Brain microvascular endothelial cell (primary cell): ENCODE measurements at regions not wholly inside any gene's neighbourhood (a gene's known extent, or its start where the extent isn't known, plus 50 kb on each side); places are given as distances from the start of the nearest gene placed in this dataset.

Experiments used
- DNase-seq: peaks from one replicate; pipeline ENCODE4 v3.0.0-alpha.2; 2020
- H3K27ac ChIP-seq: fragments of 250-450 bp; sonication (Bioruptor Pico); 2 replicates; pipeline ENCODE4 v1.5.1; 2020; ENCODE audit warnings: mild to moderate bottlenecking, moderate library complexity
- H3K27me3 ChIP-seq: fragments of 250-450 bp; sonication (Bioruptor Pico); replicated peaks from 2 replicates; pipeline ENCODE4 v1.5.1; 2020; ENCODE audit warnings: mild to moderate bottlenecking
- H3K36me3 ChIP-seq: fragments of 250-450 bp; sonication (Bioruptor Pico); replicated peaks from 2 replicates; pipeline ENCODE4 v1.5.1; 2020; ENCODE audit warnings: mild to moderate bottlenecking
- H3K4me3 ChIP-seq: 2 replicates; pipeline ENCODE4 v1.5.1; 2011; ENCODE audit warnings: low read depth, mild to moderate bottlenecking, control low read depth, low read length, moderate library complexity
- in situ Hi-C: cut with HindIII; loops from 2 replicates; pipeline ENCODE4 v1.10.0; 2017; ENCODE audit warnings: low sequenced_read_pairs, low pct_ligation_motif_present
- TF ChIP-seq, protein P1 (sequence below): IDR thresholded peaks from 2 replicates; pipeline ENCODE4 v1.5.1; 2011; ENCODE audit warnings: low read depth, mild to moderate bottlenecking, moderate library complexity, low read length, control low read depth, inconsistent platforms; ENCODE audit errors: missing control alignments

DNA sequence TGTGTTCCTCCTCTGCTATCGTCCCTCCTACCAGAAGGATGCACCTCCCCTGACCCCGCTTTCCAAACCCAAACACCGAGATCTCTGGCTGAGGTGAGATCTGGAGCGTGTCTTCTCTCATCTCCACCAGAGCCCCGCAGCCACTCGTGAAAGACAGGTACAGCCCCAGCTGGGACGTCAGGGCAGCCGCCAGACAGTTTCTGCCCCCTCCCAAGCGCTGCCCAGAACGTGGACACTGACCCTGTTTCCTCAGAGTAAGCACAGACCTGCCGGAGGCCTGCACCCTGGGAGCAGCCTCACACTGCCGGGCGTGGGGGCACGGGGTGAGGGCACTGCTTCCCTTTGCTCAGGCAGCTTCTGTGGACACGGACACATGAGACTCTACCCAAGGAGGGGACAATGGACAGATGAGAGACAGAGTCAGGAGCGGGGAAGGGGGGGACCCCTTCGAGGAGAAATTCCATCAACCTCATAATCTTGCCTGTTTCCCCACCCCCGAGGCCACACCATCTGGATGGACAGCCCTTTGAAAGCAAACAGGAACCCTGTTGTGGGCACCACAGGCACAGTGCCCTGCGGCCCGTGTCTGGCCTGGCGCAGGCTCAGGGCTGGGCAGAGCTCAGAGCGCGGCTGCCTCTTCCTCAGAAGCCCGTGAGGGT lies 210.6 kb downstream of the DLL1 start:
- TF ChIP-seq, protein P1, sequence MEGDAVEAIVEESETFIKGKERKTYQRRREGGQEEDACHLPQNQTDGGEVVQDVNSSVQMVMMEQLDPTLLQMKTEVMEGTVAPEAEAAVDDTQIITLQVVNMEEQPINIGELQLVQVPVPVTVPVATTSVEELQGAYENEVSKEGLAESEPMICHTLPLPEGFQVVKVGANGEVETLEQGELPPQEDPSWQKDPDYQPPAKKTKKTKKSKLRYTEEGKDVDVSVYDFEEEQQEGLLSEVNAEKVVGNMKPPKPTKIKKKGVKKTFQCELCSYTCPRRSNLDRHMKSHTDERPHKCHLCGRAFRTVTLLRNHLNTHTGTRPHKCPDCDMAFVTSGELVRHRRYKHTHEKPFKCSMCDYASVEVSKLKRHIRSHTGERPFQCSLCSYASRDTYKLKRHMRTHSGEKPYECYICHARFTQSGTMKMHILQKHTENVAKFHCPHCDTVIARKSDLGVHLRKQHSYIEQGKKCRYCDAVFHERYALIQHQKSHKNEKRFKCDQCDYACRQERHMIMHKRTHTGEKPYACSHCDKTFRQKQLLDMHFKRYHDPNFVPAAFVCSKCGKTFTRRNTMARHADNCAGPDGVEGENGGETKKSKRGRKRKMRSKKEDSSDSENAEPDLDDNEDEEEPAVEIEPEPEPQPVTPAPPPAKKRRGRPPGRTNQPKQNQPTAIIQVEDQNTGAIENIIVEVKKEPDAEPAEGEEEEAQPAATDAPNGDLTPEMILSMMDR = no peak
- H3K27ac ChIP-seq = no peak overlapping the region
- in situ Hi-C loops = no loop called here
- no peaks in the 10 kb centered on the region for H3K36me3 ChIP-seq
- no peak overlapping the region for H3K4me3 ChIP-seq
- no peaks in the 10 kb centered on the region for H3K27me3 ChIP-seq
- DNase-seq = no peak

DNA sequence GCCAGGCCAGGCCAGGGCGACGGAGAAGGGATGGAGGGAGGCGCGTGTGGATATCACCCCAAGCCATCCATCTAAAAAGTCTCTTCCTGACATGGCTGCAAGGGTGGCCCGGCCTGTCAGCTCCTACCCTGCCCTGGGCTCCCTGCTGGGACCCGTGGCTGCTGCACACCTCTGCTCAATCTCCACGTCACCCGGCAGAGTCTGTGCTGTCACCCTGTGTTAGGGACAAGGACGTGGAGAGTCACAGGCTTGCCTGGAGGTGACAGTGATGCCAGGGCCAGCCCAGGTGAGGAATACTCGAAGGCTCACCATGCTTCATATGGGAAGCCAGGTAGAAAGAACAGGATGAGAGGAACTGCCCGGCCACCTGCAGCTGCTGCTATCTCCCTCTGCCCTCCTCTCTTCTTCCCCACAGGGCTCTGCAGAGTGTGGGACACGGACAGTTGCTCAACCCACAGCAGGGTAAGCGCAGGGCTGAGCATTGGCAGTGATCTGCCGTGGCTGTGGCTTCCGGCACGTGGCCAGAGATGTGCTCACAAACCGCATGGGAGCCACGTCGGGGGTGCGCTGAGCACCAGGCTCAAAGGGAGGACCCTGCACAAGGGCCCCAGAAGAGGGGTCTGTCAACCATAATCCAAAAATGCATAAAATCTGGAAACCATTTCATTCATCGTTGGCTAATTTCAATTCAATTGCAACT lies 214.3 kb downstream of the DLL1 start:
- Histone ChIP-seq H3K27ac (no peak overlapping the region), H3K36me3 (no peaks in the 10 kb centered on the region), H3K4me3 (no peak overlapping the region), H3K27me3 (no peaks in the 10 kb centered on the region)
- in situ Hi-C loops = no loop called here
- TF ChIP-seq, protein P1 = no peak
- no peak for DNase-seq

DNA sequence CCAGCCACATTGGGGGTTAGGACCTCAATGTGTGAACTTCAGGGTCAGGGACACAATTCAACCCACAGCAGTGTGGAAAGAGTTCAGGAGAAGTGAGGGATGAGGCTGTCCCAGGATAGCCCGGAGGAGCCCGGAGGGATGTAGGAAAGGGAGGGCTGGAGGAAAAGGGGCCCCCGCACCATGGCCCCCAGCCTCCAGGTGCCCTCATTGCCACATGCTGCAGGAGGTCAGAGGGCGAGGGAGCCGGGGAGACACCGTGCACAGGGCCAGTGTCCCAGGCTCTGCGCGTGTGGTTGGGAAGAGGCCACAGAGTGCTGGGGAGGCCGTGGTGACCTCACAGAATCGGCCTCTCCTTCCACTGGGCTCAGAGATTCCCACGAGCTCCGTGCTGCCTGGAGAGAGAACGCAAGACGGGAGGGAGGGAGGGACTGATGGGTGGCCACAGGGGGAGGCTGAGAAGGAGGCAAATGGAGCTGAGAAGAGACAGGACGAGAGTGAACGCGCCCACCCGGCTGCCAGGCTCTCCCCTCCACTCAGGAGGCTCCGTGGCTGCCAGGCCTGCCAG lies 215.1 kb downstream of the DLL1 start:
- Histone ChIP-seq H3K36me3 (no peaks in the 10 kb centered on the region), H3K4me3 (no peak overlapping the region), H3K27ac (no peak overlapping the region), H3K27me3 (no peaks in the 10 kb centered on the region)
- in situ Hi-C loops = no loop called here
- TF ChIP-seq, protein P1 = no peak
- DNase-seq = no peak

DNA sequence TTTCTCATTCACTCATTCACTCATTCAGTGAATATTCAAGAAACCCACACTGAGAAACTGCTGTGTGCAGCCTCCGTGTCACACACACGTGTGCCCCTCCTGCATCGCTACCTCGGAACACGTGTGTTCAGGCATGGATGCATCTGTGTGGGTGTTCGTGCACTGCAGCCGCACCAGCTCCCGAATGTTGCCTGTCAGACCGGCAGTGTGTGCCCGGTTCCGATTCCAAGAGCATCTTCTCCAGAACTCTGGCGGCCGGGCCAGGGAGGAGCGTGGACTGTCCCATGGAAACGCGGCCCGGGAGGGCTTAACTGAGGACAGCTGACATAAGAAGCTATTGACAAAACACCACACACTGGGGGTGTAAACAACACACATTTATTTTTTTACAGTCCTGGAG lies 216.0 kb downstream of the DLL1 start:
- in situ Hi-C loops = no loop called here
- TF ChIP-seq, protein P1 = no peak

DNA sequence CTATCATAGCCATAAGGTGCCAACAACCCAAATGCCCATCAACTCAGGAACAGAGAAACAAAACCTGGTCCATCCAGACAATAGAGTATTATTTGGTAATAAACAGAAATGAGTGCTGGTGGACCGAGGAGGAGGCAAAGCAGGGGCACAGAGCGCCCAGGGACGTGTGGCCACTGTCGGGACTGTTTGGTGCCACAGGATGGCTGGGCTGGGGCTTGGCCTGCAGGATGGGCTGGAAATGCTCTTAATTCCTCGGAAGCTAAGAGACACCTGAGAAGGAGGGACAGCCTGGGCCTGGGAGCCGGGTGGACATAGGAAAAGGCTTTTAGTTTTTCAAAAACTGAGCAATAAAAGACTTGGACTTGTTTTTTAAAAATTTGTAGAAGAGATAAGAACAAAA lies 216.4 kb downstream of the DLL1 start:
- Histone ChIP-seq H3K4me3 (no peak overlapping the region), H3K27ac (no peak overlapping the region), H3K27me3 (no peaks in the 10 kb centered on the region), H3K36me3 (no peaks in the 10 kb centered on the region)
- in situ Hi-C loops = no loop called here
- TF ChIP-seq, protein P1 = no peak
- DNase-seq = no peak

More for the DNA sequence above, 216.0 kb downstream of the DLL1 start:
- no peak for DNase-seq
- no peak overlapping the region for H3K4me3 ChIP-seq
- no peaks in the 10 kb centered on the region for H3K27me3 ChIP-seq
- no peak overlapping the region for H3K27ac ChIP-seq
- no peaks in the 10 kb centered on the region for H3K36me3 ChIP-seq
